HL-60 (cell line): ENCODE measurements at regions not wholly inside any gene's neighbourhood (a gene's known extent, or its start where the extent isn't known, plus 50 kb on each side); places are given as distances from the start of the nearest gene placed in this dataset.

Source experiments
- DNase-seq, 2 experiments: peaks; one replicate each; pipeline ENCODE4 v3.0.0-alpha.2; 2010 to 2020; ENCODE audit warnings: low read depth in 1 of 2, low spot score in 1 of 2
- H3K27ac ChIP-seq: fragments of 250-450 bp; sonication (Bioruptor Pico); replicated peaks from 2 replicates; pipeline ENCODE4 v1.5.1; 2020; ENCODE audit warnings: mild to moderate bottlenecking, moderate library complexity
- H3K27me3 ChIP-seq: fragments of 250-450 bp; sonication (Bioruptor Pico); 2 replicates; pipeline ENCODE4 v1.5.1; 2021; ENCODE audit warnings: mild to moderate bottlenecking, moderate library complexity; ENCODE audit not compliant: insufficient read depth, poor library complexity, severe bottlenecking
- H3K4me3 ChIP-seq: replicated peaks from 2 replicates; pipeline ENCODE4 v1.5.1; 2011; ENCODE audit warnings: mild to moderate bottlenecking, control low read depth, low read length; ENCODE audit not compliant: insufficient read depth
- GABPA ChIP-seq: IDR thresholded peaks from 2 replicates; pipeline ENCODE4 v1.6.1; 2012; ENCODE audit warnings: low read depth
- POLR2AphosphoS5 ChIP-seq: IDR thresholded peaks from 2 replicates; pipeline ENCODE4 v1.6.1; 2012; ENCODE audit warnings: low read depth
- SPI1 ChIP-seq: IDR thresholded peaks from 2 replicates; pipeline ENCODE4 v1.6.1; 2012; ENCODE audit warnings: low read depth, mild to moderate bottlenecking, borderline replicate concordance
- TF ChIP-seq, protein P1 (sequence below): IDR thresholded peaks from one replicate; pipeline ENCODE4 v1.5.1; 2011; ENCODE audit warnings: low read length, control low read depth, inconsistent platforms; ENCODE audit not compliant: insufficient read depth
- TF ChIP-seq, protein P2 (sequence below): IDR thresholded peaks from 2 replicates; pipeline ENCODE4 v1.6.1; 2012; ENCODE audit warnings: low read depth; ENCODE audit not compliant: insufficient replicate concordance

DNA sequence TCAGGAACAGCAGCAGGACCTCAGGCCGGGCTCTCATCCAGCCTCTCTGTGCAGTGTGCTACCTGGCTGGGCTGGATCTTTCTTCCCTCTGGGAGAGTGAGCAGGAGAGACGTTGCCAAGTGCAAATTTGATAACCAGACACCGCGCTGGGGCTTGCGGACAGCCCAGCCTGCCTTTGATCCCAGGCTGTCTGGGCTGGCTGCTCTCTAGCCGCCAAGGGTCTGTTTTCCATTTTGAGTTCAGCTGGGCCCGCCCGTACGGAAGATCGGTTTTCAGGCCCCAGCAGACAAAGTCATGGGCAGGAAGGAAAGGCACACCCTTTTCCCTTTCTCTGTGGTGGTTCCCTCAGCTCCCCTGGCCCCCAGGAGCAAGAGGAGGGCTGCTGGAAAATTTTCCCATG is 90.2 kb downstream of the CPZ start:
- H3K27ac ChIP-seq, result no peak overlapping the region
- no peak for DNase-seq
- H3K27me3 ChIP-seq, result no peaks in the 10 kb centered on the region
- H3K4me3 ChIP-seq, result no peak overlapping the region
- TF ChIP-seq SPI1 (no peak), POLR2AphosphoS5 (no peak), GABPA (no peak)
- TF ChIP-seq, protein P1, sequence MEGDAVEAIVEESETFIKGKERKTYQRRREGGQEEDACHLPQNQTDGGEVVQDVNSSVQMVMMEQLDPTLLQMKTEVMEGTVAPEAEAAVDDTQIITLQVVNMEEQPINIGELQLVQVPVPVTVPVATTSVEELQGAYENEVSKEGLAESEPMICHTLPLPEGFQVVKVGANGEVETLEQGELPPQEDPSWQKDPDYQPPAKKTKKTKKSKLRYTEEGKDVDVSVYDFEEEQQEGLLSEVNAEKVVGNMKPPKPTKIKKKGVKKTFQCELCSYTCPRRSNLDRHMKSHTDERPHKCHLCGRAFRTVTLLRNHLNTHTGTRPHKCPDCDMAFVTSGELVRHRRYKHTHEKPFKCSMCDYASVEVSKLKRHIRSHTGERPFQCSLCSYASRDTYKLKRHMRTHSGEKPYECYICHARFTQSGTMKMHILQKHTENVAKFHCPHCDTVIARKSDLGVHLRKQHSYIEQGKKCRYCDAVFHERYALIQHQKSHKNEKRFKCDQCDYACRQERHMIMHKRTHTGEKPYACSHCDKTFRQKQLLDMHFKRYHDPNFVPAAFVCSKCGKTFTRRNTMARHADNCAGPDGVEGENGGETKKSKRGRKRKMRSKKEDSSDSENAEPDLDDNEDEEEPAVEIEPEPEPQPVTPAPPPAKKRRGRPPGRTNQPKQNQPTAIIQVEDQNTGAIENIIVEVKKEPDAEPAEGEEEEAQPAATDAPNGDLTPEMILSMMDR, result no peak
- TF ChIP-seq, protein P2, sequence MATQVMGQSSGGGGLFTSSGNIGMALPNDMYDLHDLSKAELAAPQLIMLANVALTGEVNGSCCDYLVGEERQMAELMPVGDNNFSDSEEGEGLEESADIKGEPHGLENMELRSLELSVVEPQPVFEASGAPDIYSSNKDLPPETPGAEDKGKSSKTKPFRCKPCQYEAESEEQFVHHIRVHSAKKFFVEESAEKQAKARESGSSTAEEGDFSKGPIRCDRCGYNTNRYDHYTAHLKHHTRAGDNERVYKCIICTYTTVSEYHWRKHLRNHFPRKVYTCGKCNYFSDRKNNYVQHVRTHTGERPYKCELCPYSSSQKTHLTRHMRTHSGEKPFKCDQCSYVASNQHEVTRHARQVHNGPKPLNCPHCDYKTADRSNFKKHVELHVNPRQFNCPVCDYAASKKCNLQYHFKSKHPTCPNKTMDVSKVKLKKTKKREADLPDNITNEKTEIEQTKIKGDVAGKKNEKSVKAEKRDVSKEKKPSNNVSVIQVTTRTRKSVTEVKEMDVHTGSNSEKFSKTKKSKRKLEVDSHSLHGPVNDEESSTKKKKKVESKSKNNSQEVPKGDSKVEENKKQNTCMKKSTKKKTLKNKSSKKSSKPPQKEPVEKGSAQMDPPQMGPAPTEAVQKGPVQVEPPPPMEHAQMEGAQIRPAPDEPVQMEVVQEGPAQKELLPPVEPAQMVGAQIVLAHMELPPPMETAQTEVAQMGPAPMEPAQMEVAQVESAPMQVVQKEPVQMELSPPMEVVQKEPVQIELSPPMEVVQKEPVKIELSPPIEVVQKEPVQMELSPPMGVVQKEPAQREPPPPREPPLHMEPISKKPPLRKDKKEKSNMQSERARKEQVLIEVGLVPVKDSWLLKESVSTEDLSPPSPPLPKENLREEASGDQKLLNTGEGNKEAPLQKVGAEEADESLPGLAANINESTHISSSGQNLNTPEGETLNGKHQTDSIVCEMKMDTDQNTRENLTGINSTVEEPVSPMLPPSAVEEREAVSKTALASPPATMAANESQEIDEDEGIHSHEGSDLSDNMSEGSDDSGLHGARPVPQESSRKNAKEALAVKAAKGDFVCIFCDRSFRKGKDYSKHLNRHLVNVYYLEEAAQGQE, result no peak

- no peak overlapping the region for H3K4me3 ChIP-seq
- H3K27me3 ChIP-seq, result no peaks in the 10 kb centered on the region
- TF ChIP-seq, protein P1, result no peak
- TF ChIP-seq, protein P2, result no peak
- TF ChIP-seq GABPA, result no peak
- TF ChIP-seq SPI1, result no peak
- no peak for TF ChIP-seq POLR2AphosphoS5
- H3K27ac ChIP-seq, result no peak overlapping the region
- no peak for DNase-seq
Measured at GRCh38 chr4:8682296-8682695, 89.7 kb downstream of the CPZ start.

- TF ChIP-seq GABPA (no peak), SPI1 (no peak), POLR2AphosphoS5 (no peak)
- TF ChIP-seq, protein P2, result no peak
- TF ChIP-seq, protein P1, result no peak
- Histone ChIP-seq H3K27me3 (no peaks in the 10 kb centered on the region), H3K4me3 (no peak overlapping the region), H3K27ac (no peak overlapping the region)
- DNase-seq, result no peak
Measured at GRCh38 chr4:8681391-8681790, 88.8 kb downstream of the CPZ start.
